Activated T-helper 1 cell treated with anti-CD3 and anti-CD28 coated beads, Interleukin-12 subunit alpha, Interleukin-12 subunit beta, Interleukin-2, Interleukin-4 antibody, amounts not matched to agents 30 ng/mL and 10 ng/mL and 1 ng/mL, durations not matched to agents 14 hours and 24 hours and 36 hours (primary cell): ENCODE measurements at regions not wholly inside any gene's neighbourhood (a gene's known extent, or its start where the extent isn't known, plus 50 kb on each side); places are given as distances from the start of the nearest gene placed in this dataset.
"Not testable (repeated sequence)": the region's sequence is repeated elsewhere in the genome, so short reads cannot be mapped to it uniquely, and the experiment has no call there.

Experiments used
- DNase-seq: peaks from one replicate; pipeline ENCODE4 v3.0.0; 2021; ENCODE audit warnings: low spot score
- H3K27ac Mint-ChIP-seq: one replicate; pipeline ENCODE4 v1.8.0; 2021; ENCODE audit warnings: mild to moderate bottlenecking, mixed read lengths
- H3K27me3 Mint-ChIP-seq: one replicate; pipeline ENCODE4 v1.8.0; 2022; ENCODE audit warnings: mild to moderate bottlenecking, moderate library complexity, mixed read lengths; ENCODE audit not compliant: insufficient read depth
- H3K36me3 Mint-ChIP-seq: one replicate; pipeline ENCODE4 v1.8.0; 2021; ENCODE audit warnings: low read depth, mixed read lengths
- H3K4me1 Mint-ChIP-seq: one replicate; pipeline ENCODE4 v1.8.0; 2021; ENCODE audit warnings: low read depth, mixed read lengths
- H3K4me3 Mint-ChIP-seq: one replicate; pipeline ENCODE4 v1.8.0; 2021; ENCODE audit warnings: mild to moderate bottlenecking, moderate library complexity, mixed read lengths
- H3K9me3 Mint-ChIP-seq: one replicate; pipeline ENCODE4 v1.8.0; 2021; ENCODE audit warnings: mixed read lengths
- intact Hi-C: fragments of 100-400 bp; cut with micrococcal nuclease; formaldehyde crosslinking; loops from one replicate; pipeline ENCODE4 v1.15.1; 2024

DNA sequence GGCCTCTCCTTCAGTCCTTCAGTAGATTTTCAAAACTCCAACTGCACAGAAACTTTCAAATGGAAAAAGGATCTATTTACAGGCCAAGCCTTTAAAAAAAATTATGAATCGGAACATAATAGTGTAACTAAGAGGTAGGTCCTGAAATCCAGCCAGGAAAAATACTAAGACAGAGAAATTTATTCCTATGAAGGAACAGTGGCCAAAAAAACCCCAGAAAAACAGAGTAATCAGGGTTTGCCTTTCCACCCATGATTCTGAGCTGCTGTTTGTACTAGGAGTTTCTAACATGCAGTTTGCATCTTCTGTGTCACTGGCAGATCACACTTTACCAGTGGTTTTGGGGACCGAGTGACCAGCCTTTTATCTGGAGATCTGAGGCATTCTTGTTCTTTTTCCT, 93.1 kb upstream of the TMED7 start:
- H3K27me3 Mint-ChIP-seq = peaks cover 17% of the 10 kb centered on the region
- intact Hi-C loops = no loop called here
- no peak overlapping the region for H3K4me3 Mint-ChIP-seq
- no peak for DNase-seq
- H3K9me3 Mint-ChIP-seq = no peaks in the 10 kb centered on the region
- H3K4me1 Mint-ChIP-seq = no peaks in the 10 kb centered on the region
- H3K27ac Mint-ChIP-seq = no peak overlapping the region
- no peaks in the 10 kb centered on the region for H3K36me3 Mint-ChIP-seq

DNA sequence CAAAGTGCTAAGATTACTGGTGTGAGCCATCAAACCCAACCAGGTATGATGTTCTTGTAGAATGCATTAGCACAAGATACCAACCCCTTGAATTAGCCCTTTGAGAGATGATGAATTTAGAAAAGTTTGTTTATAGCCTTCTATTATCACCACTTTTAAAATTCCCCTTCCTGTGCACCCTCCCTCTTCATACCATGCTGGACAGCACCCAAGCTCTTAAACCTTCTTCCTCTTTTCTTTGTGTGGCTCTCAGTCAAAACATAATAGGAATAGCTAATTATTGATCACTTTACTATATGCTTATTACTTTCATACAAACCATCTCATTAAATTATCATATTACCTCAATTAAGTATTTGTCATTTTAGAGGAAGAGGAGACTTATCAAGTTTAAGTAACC, 87.6 kb upstream of the TMED7 start:
- DNase-seq = no peak
- intact Hi-C loops = no loop called here
- Mint-ChIP-seq H3K4me1 (no peaks in the 10 kb centered on the region), H3K36me3 (no peaks in the 10 kb centered on the region), H3K9me3 (peaks cover 8% of the 10 kb centered on the region), H3K27me3 (peaks cover 10% of the 10 kb centered on the region), H3K4me3 (no peak overlapping the region), H3K27ac (no peak overlapping the region)

DNA sequence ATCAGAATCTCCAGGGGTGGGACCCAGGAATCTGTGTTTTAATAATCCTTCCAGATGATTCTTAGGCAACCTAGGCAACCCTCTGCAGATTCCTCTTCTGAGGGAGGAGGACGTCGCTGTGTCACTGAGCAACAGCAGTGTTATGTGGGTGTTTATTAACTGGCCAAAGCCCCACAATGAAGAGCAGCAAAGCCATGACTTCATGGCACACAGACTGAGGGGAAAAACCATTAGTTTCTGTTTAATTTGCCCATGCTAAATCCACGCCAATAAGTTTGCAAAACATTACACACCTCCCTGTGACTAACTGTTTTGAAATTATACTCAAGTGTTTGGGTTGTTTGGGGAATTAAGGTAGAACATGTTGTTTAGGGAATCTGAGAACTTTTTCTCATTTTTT, 83.7 kb upstream of the TMED7 start:
- no peak for DNase-seq
- no peak overlapping the region for H3K4me3 Mint-ChIP-seq
- intact Hi-C loops = no loop called here
- no peaks in the 10 kb centered on the region for H3K4me1 Mint-ChIP-seq
- H3K27me3 Mint-ChIP-seq = peaks cover 6% of the 10 kb centered on the region
- peaks cover 8% of the 10 kb centered on the region for H3K9me3 Mint-ChIP-seq
- no peaks in the 10 kb centered on the region for H3K36me3 Mint-ChIP-seq
- H3K27ac Mint-ChIP-seq = no peak overlapping the region

DNA sequence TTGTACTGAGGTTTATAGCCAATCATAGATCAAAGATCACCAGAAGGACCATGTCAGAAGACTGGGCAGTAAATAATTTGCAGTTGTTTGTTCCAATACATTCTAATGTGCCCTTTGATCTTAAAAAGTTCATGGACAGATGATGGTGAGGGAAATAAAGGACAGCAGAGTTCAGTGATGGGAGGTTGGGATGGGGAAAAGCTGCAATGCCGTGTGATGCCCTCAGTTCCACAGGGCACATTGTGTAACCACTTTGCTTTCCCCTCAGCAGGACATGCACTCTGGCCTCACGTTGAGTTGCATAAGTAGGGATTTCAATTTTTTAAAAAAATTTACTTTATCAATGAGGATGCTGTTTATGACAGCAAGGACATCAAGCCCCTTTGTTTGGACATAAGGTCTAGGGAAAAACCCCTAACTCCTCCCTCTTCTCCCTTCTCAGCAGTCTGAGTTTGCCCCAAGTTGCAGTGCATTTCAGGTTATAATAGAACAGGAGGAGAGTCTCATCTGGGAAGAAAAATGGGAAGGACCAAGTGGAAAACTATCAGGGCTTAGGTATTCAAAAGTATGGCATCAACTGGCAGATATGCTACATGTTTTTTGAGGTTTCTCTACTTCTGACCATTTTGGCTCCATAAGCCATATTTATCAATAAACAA, 83.1 kb upstream of the TMED7 start:
- Mint-ChIP-seq H3K27me3 (peaks cover 4% of the 10 kb centered on the region), H3K36me3 (no peaks in the 10 kb centered on the region), H3K4me1 (no peaks in the 10 kb centered on the region), H3K9me3 (peaks cover 8% of the 10 kb centered on the region), H3K27ac (no peak overlapping the region), H3K4me3 (no peak overlapping the region)
- DNase-seq = no peak
- intact Hi-C loops = no loop called here

DNA sequence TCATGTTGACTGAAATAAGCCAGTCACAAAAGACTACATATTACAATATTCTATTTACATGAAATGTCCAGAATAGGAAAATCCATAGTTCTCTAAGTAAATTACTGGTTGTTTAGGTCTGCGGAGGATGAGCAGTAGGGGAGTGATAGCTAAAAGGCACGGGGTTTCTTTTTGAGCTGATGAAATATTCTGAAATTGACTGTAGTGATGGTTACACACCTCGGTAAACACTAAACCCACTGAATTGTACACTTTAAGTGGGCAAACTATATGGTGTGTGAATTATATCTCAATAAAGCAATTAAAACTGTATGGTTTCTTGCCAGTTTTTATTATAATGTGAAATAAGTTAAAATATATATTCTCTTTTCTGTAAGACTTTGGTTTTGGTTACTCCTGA, 77.7 kb upstream of the TMED7 start:
- DNase-seq = no peak
- no peaks in the 10 kb centered on the region for H3K36me3 Mint-ChIP-seq
- H3K4me1 Mint-ChIP-seq = no peaks in the 10 kb centered on the region
- H3K9me3 Mint-ChIP-seq = no peaks in the 10 kb centered on the region
- no peak overlapping the region for H3K27ac Mint-ChIP-seq
- no peak overlapping the region for H3K4me3 Mint-ChIP-seq
- H3K27me3 Mint-ChIP-seq = peaks cover 13% of the 10 kb centered on the region
- intact Hi-C loops = no loop called here

DNA sequence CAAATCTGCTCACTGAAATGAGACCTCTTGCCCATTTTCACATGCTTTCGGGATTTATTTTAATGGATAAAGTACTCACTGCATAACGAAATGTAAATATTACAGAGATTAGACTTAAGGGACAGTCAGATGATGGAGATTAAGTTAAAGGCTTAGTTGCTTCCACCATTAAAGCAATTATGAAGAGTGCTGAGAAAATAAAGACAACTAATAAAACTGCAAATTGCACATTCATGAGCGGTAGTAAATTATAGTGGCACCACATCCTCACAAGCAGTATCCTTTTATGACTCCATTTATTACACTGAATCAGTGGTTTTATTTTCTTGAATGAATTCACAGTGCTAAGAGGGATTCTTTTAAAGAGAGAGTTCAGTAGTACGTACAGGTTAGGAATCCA, 76.2 kb upstream of the TMED7 start:
- H3K4me3 Mint-ChIP-seq = no peak overlapping the region
- intact Hi-C loops = no loop called here
- H3K4me1 Mint-ChIP-seq = no peaks in the 10 kb centered on the region
- no peak overlapping the region for H3K27ac Mint-ChIP-seq
- no peaks in the 10 kb centered on the region for H3K9me3 Mint-ChIP-seq
- DNase-seq = no peak
- no peaks in the 10 kb centered on the region for H3K36me3 Mint-ChIP-seq
- H3K27me3 Mint-ChIP-seq = peaks cover 15% of the 10 kb centered on the region

DNA sequence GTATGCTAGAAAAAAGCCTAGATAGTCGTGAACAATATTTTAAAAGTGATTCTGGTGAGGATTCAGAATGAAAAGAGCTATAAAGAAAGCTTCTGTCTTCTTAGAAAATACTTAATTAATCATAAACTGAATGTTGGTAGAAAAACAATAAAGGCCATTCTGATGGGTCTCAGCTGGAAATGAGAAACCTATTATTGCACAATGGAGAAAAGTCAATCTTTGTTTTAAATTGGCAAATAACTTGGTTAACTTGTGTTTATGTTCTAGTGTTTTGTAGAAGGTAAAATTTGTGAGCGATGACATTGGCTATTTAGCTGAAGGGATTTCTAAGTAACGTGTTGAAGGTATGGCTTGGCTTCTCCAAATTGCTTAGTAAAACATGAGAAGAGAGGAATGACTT, 74.1 kb upstream of the TMED7 start:
- H3K4me3 Mint-ChIP-seq = no peak overlapping the region
- no peaks in the 10 kb centered on the region for H3K9me3 Mint-ChIP-seq
- H3K36me3 Mint-ChIP-seq = no peaks in the 10 kb centered on the region
- H3K27me3 Mint-ChIP-seq = peaks cover 17% of the 10 kb centered on the region
- intact Hi-C loops = no loop called here
- H3K27ac Mint-ChIP-seq = no peak overlapping the region
- DNase-seq = no peak
- no peaks in the 10 kb centered on the region for H3K4me1 Mint-ChIP-seq

DNA sequence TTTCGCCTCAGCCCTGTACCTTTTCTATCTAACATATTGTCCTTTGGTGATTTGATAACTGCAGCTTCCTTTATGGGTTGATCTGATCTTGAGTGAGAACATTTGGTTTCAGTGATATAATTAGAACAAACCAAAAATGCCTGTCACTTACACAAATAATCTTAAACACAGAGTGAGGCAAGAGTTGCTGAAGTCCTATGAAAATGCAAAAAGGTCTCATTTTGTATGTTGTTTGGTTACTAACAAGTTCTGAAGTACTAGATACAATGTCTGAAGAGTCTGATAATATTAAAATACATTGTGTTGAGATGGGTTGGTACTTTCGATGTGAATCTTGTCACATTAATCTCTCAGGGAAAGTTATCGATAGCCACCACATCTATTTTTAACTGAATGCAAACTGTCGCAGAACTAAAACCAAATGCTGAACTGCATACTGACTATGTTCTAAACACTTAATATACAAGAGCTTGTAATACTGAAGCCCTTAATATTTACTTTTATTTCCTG, 70.4 kb upstream of the TMED7 start:
- intact Hi-C loops = no loop called here
- peaks cover 14% of the 10 kb centered on the region for H3K27me3 Mint-ChIP-seq
- H3K9me3 Mint-ChIP-seq = no peaks in the 10 kb centered on the region

DNA sequence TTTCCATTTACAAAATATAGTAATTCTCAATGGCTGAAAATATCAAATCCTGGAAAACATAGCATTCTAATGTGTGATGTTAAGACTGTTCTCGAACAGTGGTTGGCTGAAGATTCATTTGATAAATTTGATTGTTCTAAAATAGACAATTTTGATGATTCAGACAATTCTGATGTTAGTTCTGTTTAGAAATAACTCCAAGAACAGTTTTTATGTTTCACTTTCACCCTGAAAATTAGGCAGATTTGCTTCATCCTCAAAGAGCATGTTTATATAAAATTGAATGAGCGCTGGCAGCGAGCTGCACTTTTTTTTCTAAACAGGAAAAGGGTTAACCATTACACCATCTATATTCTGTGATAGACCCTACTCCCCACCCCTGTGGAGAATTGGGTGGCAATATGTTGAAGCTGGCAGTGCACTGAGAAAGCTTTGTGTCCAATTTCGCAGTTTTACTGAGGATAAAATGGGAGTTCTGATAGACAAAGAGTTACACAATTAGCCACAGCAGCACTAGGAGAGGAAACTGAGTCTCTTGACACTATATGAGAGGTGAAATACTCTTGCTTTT, 69.6 kb upstream of the TMED7 start:
- Mint-ChIP-seq H3K27ac (no peak overlapping the region), H3K36me3 (no peaks in the 10 kb centered on the region), H3K4me1 (no peaks in the 10 kb centered on the region), H3K9me3 (no peaks in the 10 kb centered on the region), H3K27me3 (peaks cover 12% of the 10 kb centered on the region), H3K4me3 (no peak overlapping the region)
- intact Hi-C loops = no loop called here
- DNase-seq = no peak

More for the DNA sequence above, 70.4 kb upstream of the TMED7 start:
- H3K4me1 Mint-ChIP-seq = no peaks in the 10 kb centered on the region
- no peak overlapping the region for H3K27ac Mint-ChIP-seq
- H3K36me3 Mint-ChIP-seq = no peaks in the 10 kb centered on the region
- DNase-seq = no peak
- no peak overlapping the region for H3K4me3 Mint-ChIP-seq

DNA sequence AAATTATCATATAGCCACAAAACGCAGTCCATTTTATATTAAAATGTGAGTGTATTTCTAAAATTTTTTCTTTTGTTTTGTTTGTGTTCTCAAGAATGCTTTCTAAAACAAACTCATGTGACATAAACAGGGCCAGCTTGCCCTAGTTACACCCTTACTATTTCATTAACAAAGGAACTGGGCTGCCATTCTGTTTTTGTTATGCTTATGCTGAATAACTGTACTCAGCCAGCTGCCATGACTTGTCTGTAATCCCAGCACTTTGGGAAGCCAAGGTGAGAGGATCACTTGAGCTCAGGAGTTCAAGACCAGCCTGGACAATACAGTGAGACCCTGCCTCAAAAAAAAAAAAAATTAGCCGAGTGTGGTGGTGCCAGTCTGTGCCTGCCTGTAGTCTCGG, 66.0 kb upstream of the TMED7 start:
- H3K36me3 Mint-ChIP-seq, H3K9me3 Mint-ChIP-seq, intact Hi-C loops, DNase-seq, H3K4me3 Mint-ChIP-seq, H3K27ac Mint-ChIP-seq, H3K4me1 Mint-ChIP-seq: not testable (repeated sequence)
- peaks cover 21% of the 10 kb centered on the region for H3K27me3 Mint-ChIP-seq

DNA sequence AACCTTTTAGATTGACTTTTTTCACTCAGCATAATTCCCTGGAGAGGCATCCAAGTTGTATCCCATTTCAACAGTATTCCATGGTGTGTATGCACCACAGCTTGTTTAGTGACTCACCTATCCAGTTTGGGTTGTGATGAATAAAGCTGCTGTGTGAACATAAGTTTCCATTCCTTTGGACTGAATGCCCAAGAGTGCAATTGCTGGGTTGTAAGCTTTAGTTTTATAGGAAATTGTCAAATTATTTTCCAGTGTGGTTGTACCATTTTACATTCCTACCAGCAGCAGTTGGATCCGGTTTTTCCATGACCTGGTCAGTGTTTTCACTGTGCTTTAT, 60.9 kb upstream of the TMED7 start:
- H3K27ac Mint-ChIP-seq = no peak overlapping the region
- H3K4me3 Mint-ChIP-seq = no peak overlapping the region
- H3K9me3 Mint-ChIP-seq = no peaks in the 10 kb centered on the region

DNA sequence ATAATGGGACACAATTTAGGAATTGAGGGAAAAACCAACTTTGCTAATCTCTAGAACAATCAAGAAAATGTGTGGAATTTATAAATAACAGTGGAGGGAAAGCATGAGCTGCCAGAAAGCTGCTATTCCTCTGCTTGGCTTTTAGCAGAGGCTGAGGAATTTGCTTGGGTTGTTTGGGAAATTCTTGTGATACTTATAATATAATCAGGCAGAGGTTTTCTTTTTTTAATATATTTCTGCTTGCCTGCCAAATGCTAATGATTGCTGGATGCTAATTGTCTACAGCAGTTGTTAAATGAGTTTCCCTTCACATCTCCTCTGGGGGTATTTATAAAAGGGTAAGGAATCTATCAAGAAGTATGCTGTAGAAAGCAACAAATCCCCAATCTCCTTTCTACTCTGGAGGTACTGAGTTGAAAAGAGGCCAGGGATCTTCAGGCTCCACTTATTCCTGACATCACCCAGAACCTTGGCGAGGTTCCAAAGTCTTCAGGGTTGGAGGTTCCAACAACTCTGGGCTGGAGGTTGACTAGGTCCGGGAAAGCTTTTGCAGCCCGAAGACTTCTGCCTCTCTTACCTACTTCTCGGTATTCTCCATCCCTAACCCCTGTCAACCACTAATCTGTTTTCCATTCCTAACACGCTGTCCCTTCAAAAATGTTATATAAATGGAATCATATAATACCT, 60.4 kb upstream of the TMED7 start:
- Mint-ChIP-seq H3K27ac (no peak overlapping the region), H3K4me1 (no peaks in the 10 kb centered on the region), H3K27me3 (peaks cover 16% of the 10 kb centered on the region), H3K9me3 (no peaks in the 10 kb centered on the region), H3K4me3 (no peak overlapping the region), H3K36me3 (no peaks in the 10 kb centered on the region)
- intact Hi-C loops = no loop called here
- DNase-seq = no peak

More for the DNA sequence above, 60.9 kb upstream of the TMED7 start:
- Mint-ChIP-seq H3K27me3 (peaks cover 16% of the 10 kb centered on the region), H3K4me1 (no peaks in the 10 kb centered on the region), H3K36me3 (no peaks in the 10 kb centered on the region)
- intact Hi-C loops = no loop called here
- no peak for DNase-seq

DNA sequence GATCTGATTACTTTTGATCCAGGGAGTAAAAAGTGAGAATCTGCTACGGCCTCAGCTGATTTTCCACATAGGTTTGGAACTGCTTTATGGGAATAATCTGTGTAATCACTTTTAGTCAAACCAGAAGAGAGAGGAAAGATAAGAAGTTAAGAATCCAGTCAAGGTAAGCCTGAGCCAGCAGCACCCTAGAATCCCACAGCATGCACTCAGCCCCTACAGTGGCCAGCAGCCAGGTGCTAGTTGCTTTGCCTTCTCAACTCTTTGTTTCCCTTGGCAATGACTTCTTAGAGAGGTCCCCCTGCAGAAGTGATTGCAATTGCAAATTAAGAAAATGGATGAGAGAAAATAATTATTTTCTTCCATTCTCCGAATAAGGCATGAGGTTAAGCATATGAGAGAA, 59.7 kb upstream of the TMED7 start:
- no peaks in the 10 kb centered on the region for H3K36me3 Mint-ChIP-seq
- H3K4me1 Mint-ChIP-seq = no peaks in the 10 kb centered on the region
- H3K27ac Mint-ChIP-seq = no peak overlapping the region
- H3K4me3 Mint-ChIP-seq = no peak overlapping the region
- peaks cover 16% of the 10 kb centered on the region for H3K27me3 Mint-ChIP-seq
- no peaks in the 10 kb centered on the region for H3K9me3 Mint-ChIP-seq
- intact Hi-C loops = no loop called here
- DNase-seq = no peak
